Breast epithelium (tissue), 4 donors: ENCODE measurements at regions not wholly inside any gene's neighbourhood (a gene's known extent, or its start where the extent isn't known, plus 50 kb on each side); places are given as distances from the start of the nearest gene placed in this dataset.

Experiments used
- DNase-seq, 2 donors: peaks; one replicate each; pipeline ENCODE4 v3.0.0-alpha.2; 2019; ENCODE audit warnings: low spot score in 2 of 2
- H3K27ac ChIP-seq, 2 donors: fragments of 200-600 bp; sonication (generic) in 1 of 2; one replicate each; pipeline ENCODE4 v1.5.1; 2016 to 2019; ENCODE audit warnings: mild to moderate bottlenecking in 1 of 2
- H3K27me3 ChIP-seq, 2 donors: fragments of 200-600 bp; sonication (generic) in 1 of 2; one replicate each; pipeline versions ENCODE4 v1.5.1 to v1.6.0; 2017 to 2019; ENCODE audit warnings: control low read depth in 1 of 2, mild to moderate bottlenecking in 1 of 2
- H3K36me3 ChIP-seq: fragments of 200-600 bp; one replicate; pipeline ENCODE4 v1.5.1; 2019
- H3K4me1 ChIP-seq, 2 donors: fragments of 200-600 bp; sonication (generic); one replicate each; pipeline ENCODE4 v1.5.1; 2016 to 2019; ENCODE audit warnings: control low read depth in 1 of 2
- H3K4me3 ChIP-seq, 3 donors: fragments of 200-600 bp; sonication (generic); 1 replicate in 2 of 3; 2 replicates in 1 of 3; pipeline ENCODE4 v1.5.1; 2016 to 2019; ENCODE audit warnings: mild to moderate bottlenecking in 3 of 3, moderate library complexity in 2 of 3
- H3K9me3 ChIP-seq, 2 donors: fragments of 200-600 bp; sonication (generic) in 1 of 2; one replicate each; pipeline ENCODE4 v1.5.1; 2016 to 2019; ENCODE audit warnings: control low read depth in 1 of 2
- CTCF ChIP-seq, 3 donors: fragments of 450-650 bp; IDR thresholded peaks; one replicate each; pipeline ENCODE4 v1.5.1; 2016 to 2017; ENCODE audit warnings: antibody characterized with exemption in 3 of 3, mild to moderate bottlenecking in 3 of 3, moderate library complexity in 3 of 3
- POLR2A ChIP-seq: fragments of 450-650 bp; IDR thresholded peaks from one replicate; pipeline ENCODE4 v1.6.1; 2016; ENCODE audit warnings: antibody characterized with exemption, mild to moderate bottlenecking, moderate library complexity
- POLR2AphosphoS5 ChIP-seq, 3 donors: sonication (generic); formaldehyde crosslinking; IDR thresholded peaks; one replicate each; pipeline ENCODE4 v1.6.1; 2017; ENCODE audit warnings: antibody characterized with exemption in 3 of 3
- intact Hi-C: fragments of 100-400 bp; cut with DNase I; formaldehyde crosslinking; loops from one replicate; pipeline ENCODE4 v1.15.1; 2023; ENCODE audit warnings: low total_unique reads

GRCh38 chr16:86222965-86223551, 287.3 kb upstream of the FOXF1 start:
- no peak for DNase-seq
- Histone ChIP-seq H3K9me3 (no peaks in the 10 kb centered on the region), H3K4me1 (no peaks in the 10 kb centered on the region), H3K4me3 (no peak overlapping the region), H3K27ac (no peak overlapping the region), H3K27me3 (peaks cover 0 to 71% of the 10 kb centered on the region in 2 donors), H3K36me3 (no peaks in the 10 kb centered on the region)
- intact Hi-C loops = no loop called here
- TF ChIP-seq POLR2AphosphoS5 (IDR thresholded peaks at IDR 0.05) (no peak), POLR2A (no peak), CTCF (IDR thresholded peaks at IDR 0.05) (no peak)

DNA sequence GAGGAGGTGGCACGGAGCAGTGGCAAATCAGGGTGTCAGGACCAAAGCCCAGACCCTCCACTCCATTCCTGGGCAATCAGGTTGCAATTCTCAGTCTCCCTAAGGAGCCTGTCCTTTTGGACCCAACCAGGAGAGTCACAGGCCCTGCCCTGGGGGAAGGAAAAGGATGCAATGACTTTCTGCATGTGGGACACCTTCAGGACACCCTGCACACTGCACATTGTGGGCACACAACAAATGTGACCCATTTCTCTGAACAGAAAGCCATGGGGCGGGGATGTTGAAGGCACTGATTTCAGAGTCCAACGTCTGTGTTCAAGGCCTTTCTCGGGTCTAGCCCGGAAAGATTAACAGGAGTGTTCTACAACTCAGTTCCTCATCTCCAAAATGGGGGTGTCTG, 286.2 kb upstream of the FOXF1 start:
- H3K36me3 ChIP-seq = no peaks in the 10 kb centered on the region
- H3K27ac ChIP-seq = no peak overlapping the region
- peak in 1 of 2 donors; percentile 19 for DNase-seq
- peaks cover 0 to 67% of the 10 kb centered on the region in 2 donors for H3K27me3 ChIP-seq
- H3K9me3 ChIP-seq = no peaks in the 10 kb centered on the region
- no peaks in the 10 kb centered on the region for H3K4me1 ChIP-seq
- TF ChIP-seq CTCF (IDR thresholded peaks at IDR 0.05) (no peak), POLR2AphosphoS5 (IDR thresholded peaks at IDR 0.05) (no peak), POLR2A (no peak)
- H3K4me3 ChIP-seq = no peak overlapping the region
- intact Hi-C loops = no loop called here

GRCh38 chr16:86224629-86225028, 285.7 kb upstream of the FOXF1 start:
- peaks cover 0 to 69% of the 10 kb centered on the region in 2 donors for H3K27me3 ChIP-seq
- DNase-seq = no peak
- no peak overlapping the region for H3K27ac ChIP-seq
- no peaks in the 10 kb centered on the region for H3K36me3 ChIP-seq
- no peak overlapping the region for H3K4me3 ChIP-seq
- no peaks in the 10 kb centered on the region for H3K4me1 ChIP-seq
- no peaks in the 10 kb centered on the region for H3K9me3 ChIP-seq
- TF ChIP-seq POLR2A (no peak), CTCF (IDR thresholded peaks at IDR 0.05) (no peak), POLR2AphosphoS5 (IDR thresholded peaks at IDR 0.05) (no peak)
- intact Hi-C loops = no loop called here

GRCh38 chr16:86225905-86226371, 284.4 kb upstream of the FOXF1 start:
- H3K36me3 ChIP-seq = no peaks in the 10 kb centered on the region
- DNase-seq = peak in 1 of 2 donors; percentile 35
- intact Hi-C loops = no loop called here
- no peaks in the 10 kb centered on the region for H3K9me3 ChIP-seq
- TF ChIP-seq CTCF (IDR thresholded peaks at IDR 0.05) = no peak
- TF ChIP-seq POLR2A = no peak
- TF ChIP-seq POLR2AphosphoS5 (IDR thresholded peaks at IDR 0.05) = no peak
- no peaks in the 10 kb centered on the region for H3K4me1 ChIP-seq
- peaks cover 0 to 68% of the 10 kb centered on the region in 2 donors for H3K27me3 ChIP-seq
- H3K27ac ChIP-seq = no peak overlapping the region
- H3K4me3 ChIP-seq = no peak overlapping the region

- peak in 1 of 2 donors; percentile 45 for DNase-seq
- TF ChIP-seq CTCF (IDR thresholded peaks at IDR 0.05) (no peak), POLR2A (no peak), POLR2AphosphoS5 (IDR thresholded peaks at IDR 0.05) (no peak)
- Histone ChIP-seq H3K27ac (no peak overlapping the region), H3K27me3 (peaks cover 0 to 65% of the 10 kb centered on the region in 2 donors), H3K36me3 (no peaks in the 10 kb centered on the region), H3K9me3 (no peaks in the 10 kb centered on the region), H3K4me3 (no peak overlapping the region), H3K4me1 (no peaks in the 10 kb centered on the region)
- intact Hi-C loops = no loop called here
These were observed 283.3 kb upstream of the FOXF1 start for GRCh38 chr16:86227041-86227440.
